ENCODE measurements at regions not wholly inside any gene's neighbourhood (a gene's known extent, or its start where the extent isn't known, plus 50 kb on each side); places are given as distances from the start of the nearest gene placed in this dataset.

DNA sequence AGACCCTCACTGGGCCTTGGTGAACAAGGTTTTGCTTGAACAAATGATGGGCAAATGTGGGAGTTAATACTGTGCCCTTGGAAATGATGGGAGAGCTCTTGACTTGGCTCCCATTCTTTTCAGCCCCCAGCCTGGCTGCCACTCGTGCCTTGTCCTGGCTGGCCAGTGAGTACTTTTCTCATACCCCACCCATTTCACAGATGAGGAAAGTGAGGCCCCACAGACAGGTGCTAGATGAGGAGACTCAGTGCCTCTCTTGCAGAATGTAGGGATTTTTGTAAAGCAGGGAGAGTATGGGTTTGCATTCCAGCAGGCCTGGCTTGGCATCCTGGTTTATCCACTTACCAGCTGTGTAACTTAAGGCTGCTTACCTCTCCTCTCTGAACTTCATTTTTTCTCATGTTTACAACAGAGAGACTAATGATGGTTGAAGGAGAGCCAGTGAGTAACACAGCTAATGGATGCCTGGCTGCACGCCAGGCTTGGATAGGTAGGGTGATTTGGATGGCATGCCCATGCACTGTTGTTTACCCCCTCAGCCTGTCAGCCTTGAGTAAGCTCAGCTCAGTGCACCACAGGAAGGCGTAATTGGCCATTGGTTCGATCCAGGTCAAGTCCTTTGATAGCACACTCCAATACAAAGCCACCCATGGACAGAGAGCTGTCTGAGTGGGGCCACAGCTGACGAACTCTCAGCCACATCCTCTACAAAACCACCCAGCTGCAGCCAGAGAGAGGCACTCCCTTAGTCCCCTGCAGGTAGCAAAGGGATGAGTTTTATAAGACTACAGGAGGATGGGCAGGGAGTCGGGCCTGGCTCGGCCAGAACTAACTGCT is 436.8 kb downstream of the RPS24 start:
- peak in 1 of 7 donors; percentile 39 for DNase-seq

DNA sequence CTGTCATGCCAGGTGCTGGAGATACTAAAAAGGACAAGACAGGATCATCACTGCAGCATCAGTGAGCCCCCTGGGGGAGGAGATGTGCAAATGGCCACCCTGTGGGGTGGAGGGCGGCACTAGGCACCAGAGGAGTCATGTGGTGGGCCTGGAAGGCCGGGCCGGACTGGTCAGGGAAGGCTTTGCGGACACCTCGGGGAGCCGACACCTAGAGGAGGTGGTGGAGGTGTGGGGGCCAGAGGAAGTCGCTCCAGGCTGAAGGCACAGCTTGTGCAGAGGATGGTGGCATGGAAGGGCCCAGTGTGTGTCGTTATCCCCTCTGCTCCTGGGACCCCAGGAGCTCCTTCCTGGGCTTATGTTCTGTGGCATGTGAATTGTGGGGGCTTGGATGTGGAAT is 437.7 kb downstream of the RPS24 start:
- WGBS, 4 donors = 84 to 99% (median 92%) methylated on average over 6 to 8 of the region's 8 CpGs
- Histone ChIP-seq H3K4me1 (replicated peaks in 1 of 2) (peaks cover 0 to 8% of the 10 kb centered on the region in 2 donors), H3K9me3 (replicated peaks in 1 of 3) (no peaks in the 10 kb centered on the region), H3K27ac (no peak overlapping the region), H3K4me3 (no peak overlapping the region), H3K36me3 (replicated peaks in 1 of 2) (no peaks in the 10 kb centered on the region), H3K27me3 (no peaks in the 10 kb centered on the region)
- no peak for DNase-seq
- intact Hi-C loops (cut with DNase I) = no loop called here
- TF ChIP-seq, protein P1, sequence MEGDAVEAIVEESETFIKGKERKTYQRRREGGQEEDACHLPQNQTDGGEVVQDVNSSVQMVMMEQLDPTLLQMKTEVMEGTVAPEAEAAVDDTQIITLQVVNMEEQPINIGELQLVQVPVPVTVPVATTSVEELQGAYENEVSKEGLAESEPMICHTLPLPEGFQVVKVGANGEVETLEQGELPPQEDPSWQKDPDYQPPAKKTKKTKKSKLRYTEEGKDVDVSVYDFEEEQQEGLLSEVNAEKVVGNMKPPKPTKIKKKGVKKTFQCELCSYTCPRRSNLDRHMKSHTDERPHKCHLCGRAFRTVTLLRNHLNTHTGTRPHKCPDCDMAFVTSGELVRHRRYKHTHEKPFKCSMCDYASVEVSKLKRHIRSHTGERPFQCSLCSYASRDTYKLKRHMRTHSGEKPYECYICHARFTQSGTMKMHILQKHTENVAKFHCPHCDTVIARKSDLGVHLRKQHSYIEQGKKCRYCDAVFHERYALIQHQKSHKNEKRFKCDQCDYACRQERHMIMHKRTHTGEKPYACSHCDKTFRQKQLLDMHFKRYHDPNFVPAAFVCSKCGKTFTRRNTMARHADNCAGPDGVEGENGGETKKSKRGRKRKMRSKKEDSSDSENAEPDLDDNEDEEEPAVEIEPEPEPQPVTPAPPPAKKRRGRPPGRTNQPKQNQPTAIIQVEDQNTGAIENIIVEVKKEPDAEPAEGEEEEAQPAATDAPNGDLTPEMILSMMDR (IDR thresholded peaks at IDR 0.05) = no peak
- no peak for TF ChIP-seq POLR2A (IDR thresholded peaks at IDR 0.05)

More for the DNA sequence above, 436.8 kb downstream of the RPS24 start:
- no peaks in the 10 kb centered on the region for H3K27me3 ChIP-seq
- H3K4me1 ChIP-seq (replicated peaks in 1 of 2) = peaks cover 0 to 8% of the 10 kb centered on the region in 2 donors
- WGBS, 4 donors = 65 to 93% (median 79%) methylated on average over 4 to 7 of the region's 7 CpGs
- no peak overlapping the region for H3K4me3 ChIP-seq
- intact Hi-C loops (cut with DNase I) = no loop called here
- no peak overlapping the region for H3K27ac ChIP-seq
- no peak for TF ChIP-seq POLR2A (IDR thresholded peaks at IDR 0.05)
- TF ChIP-seq, protein P1 (IDR thresholded peaks at IDR 0.05) = no peak
- no peaks in the 10 kb centered on the region for H3K9me3 ChIP-seq (replicated peaks in 1 of 3)
- no peaks in the 10 kb centered on the region for H3K36me3 ChIP-seq (replicated peaks in 1 of 2)

DNA sequence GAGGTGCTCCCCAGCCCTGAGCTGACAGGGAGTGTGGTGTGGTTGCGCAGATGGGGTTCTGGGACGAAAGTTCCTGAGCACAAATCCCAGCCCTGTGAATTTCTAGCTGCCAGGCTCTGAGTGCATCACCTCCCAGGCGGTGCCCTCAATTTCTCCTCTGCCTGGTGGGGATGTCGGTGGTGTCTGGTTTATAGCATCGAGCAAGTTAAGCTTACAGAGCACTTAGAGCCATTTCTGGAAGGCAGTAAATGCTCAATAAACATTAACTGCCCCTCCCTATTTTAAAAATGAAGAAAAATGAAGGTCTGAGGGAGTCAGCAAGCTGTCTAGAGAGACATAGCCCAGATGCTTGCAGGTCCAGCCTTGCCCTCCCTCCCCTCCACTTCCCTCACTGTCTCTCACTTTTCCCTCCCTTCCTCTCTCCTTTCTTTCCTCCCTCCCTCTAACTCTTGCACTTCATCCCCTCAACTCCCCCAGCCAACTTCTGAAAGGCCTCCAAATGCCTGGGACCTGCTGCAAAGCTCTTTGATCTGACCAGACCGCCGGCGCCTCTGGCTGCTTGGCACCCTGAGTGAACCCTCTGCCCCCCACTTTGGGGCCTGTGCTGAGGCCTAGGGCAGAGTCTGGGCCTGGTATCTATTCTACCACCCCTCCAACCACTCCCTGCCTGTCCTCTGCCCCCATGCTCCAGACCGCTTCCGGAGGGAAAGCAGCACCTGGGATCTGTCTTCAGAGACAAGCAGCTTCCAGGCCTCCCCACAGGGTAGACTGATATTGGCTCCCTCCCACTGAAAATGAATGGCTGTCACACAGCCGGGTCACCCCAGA is 438.3 kb downstream of the RPS24 start:
- no peaks in the 10 kb centered on the region for H3K36me3 ChIP-seq (replicated peaks in 1 of 2)
- peak overlapping the region in 2 of 5 donors; percentile 17 to 31 for H3K27ac ChIP-seq
- 73 to 90% (median 82%) methylated on average over 11 of the region's 11 CpGs for WGBS, 4 donors
- peaks cover 0 to 8% of the 10 kb centered on the region in 2 donors for H3K4me1 ChIP-seq (replicated peaks in 1 of 2)
- H3K4me3 ChIP-seq = no peak overlapping the region
- TF ChIP-seq POLR2A (IDR thresholded peaks at IDR 0.05) = no peak
- intact Hi-C loops (cut with DNase I) = no loop called here
- H3K9me3 ChIP-seq (replicated peaks in 1 of 3) = no peaks in the 10 kb centered on the region
- no peak for DNase-seq
- no peaks in the 10 kb centered on the region for H3K27me3 ChIP-seq

DNA sequence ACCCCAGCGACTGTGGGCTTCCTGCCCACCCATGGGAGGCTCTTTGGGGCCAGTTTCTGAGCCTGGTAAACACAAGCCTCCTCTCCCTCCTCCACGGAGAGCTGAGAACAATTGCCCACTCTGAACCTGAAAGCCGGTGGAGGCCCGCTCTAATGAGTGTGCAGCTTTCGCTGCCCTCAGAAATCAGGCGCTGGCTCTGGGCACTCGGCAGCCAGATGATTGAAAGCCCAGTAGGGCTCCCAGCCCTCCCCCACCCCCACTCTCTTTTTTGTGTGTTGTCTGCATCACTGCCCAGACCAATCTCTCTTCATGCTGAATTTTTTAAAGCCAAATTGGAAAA is 438.9 kb downstream of the RPS24 start:
- H3K27me3 ChIP-seq = no peaks in the 10 kb centered on the region
- intact Hi-C loops (cut with DNase I) = no loop called here
- H3K9me3 ChIP-seq (replicated peaks in 1 of 3) = no peaks in the 10 kb centered on the region
- no peak overlapping the region for H3K4me3 ChIP-seq
- no peak for TF ChIP-seq POLR2A (IDR thresholded peaks at IDR 0.05)
- TF ChIP-seq, protein P1 (IDR thresholded peaks at IDR 0.05) = no peak
- H3K4me1 ChIP-seq (replicated peaks in 1 of 2) = peaks cover 0 to 8% of the 10 kb centered on the region in 2 donors
- H3K27ac ChIP-seq = peak overlapping the region in 1 of 5 donors; percentile 31
- DNase-seq = no peak
- WGBS, 4 donors = 73 to 88% (median 81%) methylated on average over 7 of the region's 7 CpGs
- H3K36me3 ChIP-seq (replicated peaks in 1 of 2) = no peaks in the 10 kb centered on the region
